Esophagus muscularis mucosa (tissue), 4 donors: ENCODE measurements at regions not wholly inside any gene's neighbourhood (a gene's known extent, or its start where the extent isn't known, plus 50 kb on each side); places are given as distances from the start of the nearest gene placed in this dataset.

Experiments used
- DNase-seq: peaks from one replicate; pipeline ENCODE4 v3.0.0-alpha.2; 2017; ENCODE audit errors: extremely low spot score
- H3K27ac ChIP-seq, 4 donors: fragments of 200-600 bp; sonication (generic); replicated peaks in 1 of 4; 1 replicate in 3 of 4; 2 replicates in 1 of 4; pipeline ENCODE4 v1.5.1; 2016 to 2019; ENCODE audit warnings: mild to moderate bottlenecking in 1 of 4
- H3K27me3 ChIP-seq, 4 donors: fragments of 200-600 bp; sonication (generic); one replicate each; pipeline versions ENCODE4 v1.5.1 to v1.6.0; 2016 to 2019
- H3K36me3 ChIP-seq, 4 donors: fragments of 200-600 bp; sonication (generic); one replicate each; pipeline ENCODE4 v1.5.1; 2016 to 2019
- H3K4me1 ChIP-seq, 4 donors: fragments of 200-600 bp; sonication (generic); one replicate each; pipeline ENCODE4 v1.5.1; 2016 to 2019
- H3K4me3 ChIP-seq, 4 donors: fragments of 200-600 bp; sonication (generic); 1 replicate in 2 of 4; 2 replicates in 2 of 4; pipeline ENCODE4 v1.5.1; 2016 to 2019; ENCODE audit warnings: mild to moderate bottlenecking in 4 of 4, moderate library complexity in 1 of 4
- H3K9me3 ChIP-seq, 4 donors: fragments of 200-600 bp; sonication (generic); 1 replicate in 3 of 4; 2 replicates in 1 of 4; pipeline ENCODE4 v1.5.1; 2016 to 2019
- EP300 ChIP-seq: sonication (generic); formaldehyde crosslinking; IDR thresholded peaks from one replicate; pipeline ENCODE4 v1.6.1; 2017; ENCODE audit warnings: antibody characterized with exemption
- POLR2A ChIP-seq: fragments of 450-650 bp; IDR thresholded peaks from one replicate; pipeline ENCODE4 v1.6.1; 2017; ENCODE audit warnings: antibody characterized with exemption, moderate library complexity, mild to moderate bottlenecking, low read depth
- POLR2AphosphoS5 ChIP-seq, 2 donors: sonication (generic); formaldehyde crosslinking; IDR thresholded peaks; one replicate each; pipeline ENCODE4 v1.6.1; 2017; ENCODE audit warnings: antibody characterized with exemption in 2 of 2
- WGBS: methylation state at CpG from one replicate; pipeline ENCODE4 v1.1.5; 2018; 5-methylcytosine and 5-hydroxymethylcytosine counted together
- intact Hi-C: fragments of 100-400 bp; cut with DNase I; formaldehyde crosslinking; loops from one replicate; pipeline ENCODE4 v1.15.1; 2023
- TF ChIP-seq, protein P1 (sequence below), 3 experiments: fragments of 200-600 bp in 2 of 3; fragments of 450-650 bp in 1 of 3; sonication (generic) in 2 of 3; IDR thresholded peaks; one replicate each; pipeline ENCODE4 v1.5.1; 2017 to 2019; ENCODE audit warnings: antibody characterized with exemption in 3 of 3, mild to moderate bottlenecking in 2 of 3, moderate library complexity in 1 of 3

DNA sequence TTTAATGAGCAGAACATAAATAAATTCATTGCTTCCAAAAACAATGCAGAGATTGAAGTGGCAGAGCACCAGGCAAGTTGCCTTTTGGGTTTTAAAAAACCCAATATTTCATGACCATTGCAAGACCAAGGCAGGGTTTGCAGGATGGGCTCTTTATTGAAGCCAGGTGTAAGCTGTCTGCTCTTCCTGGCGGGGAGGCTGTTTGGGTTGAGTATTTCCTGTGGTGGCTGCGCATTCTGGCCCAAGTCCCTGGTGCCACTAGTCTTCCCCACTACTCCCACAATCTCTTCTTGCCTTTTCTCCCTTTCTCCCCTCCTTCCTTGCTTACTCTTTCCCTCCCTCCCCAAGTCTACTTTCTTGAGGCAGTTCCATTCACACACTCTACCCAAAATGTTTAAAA lies 116.4 kb downstream of the AKAP11 start:
- H3K9me3 ChIP-seq: no peaks in the 10 kb centered on the region
- WGBS: 56% methylated on average over 2 of the region's 2 CpGs
- intact Hi-C loops: no loop called here
- TF ChIP-seq POLR2AphosphoS5 (IDR thresholded peaks at IDR 0.05): no peak
- TF ChIP-seq EP300: no peak
- TF ChIP-seq, protein P1, sequence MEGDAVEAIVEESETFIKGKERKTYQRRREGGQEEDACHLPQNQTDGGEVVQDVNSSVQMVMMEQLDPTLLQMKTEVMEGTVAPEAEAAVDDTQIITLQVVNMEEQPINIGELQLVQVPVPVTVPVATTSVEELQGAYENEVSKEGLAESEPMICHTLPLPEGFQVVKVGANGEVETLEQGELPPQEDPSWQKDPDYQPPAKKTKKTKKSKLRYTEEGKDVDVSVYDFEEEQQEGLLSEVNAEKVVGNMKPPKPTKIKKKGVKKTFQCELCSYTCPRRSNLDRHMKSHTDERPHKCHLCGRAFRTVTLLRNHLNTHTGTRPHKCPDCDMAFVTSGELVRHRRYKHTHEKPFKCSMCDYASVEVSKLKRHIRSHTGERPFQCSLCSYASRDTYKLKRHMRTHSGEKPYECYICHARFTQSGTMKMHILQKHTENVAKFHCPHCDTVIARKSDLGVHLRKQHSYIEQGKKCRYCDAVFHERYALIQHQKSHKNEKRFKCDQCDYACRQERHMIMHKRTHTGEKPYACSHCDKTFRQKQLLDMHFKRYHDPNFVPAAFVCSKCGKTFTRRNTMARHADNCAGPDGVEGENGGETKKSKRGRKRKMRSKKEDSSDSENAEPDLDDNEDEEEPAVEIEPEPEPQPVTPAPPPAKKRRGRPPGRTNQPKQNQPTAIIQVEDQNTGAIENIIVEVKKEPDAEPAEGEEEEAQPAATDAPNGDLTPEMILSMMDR (IDR thresholded peaks at IDR 0.05): no peak
- TF ChIP-seq POLR2A: no peak
- H3K4me1 ChIP-seq: no peaks in the 10 kb centered on the region
- H3K36me3 ChIP-seq: no peaks in the 10 kb centered on the region
- no peak overlapping the region for H3K27ac ChIP-seq
- no peaks in the 10 kb centered on the region for H3K27me3 ChIP-seq
- H3K4me3 ChIP-seq: no peak overlapping the region
- no peak for DNase-seq

DNA sequence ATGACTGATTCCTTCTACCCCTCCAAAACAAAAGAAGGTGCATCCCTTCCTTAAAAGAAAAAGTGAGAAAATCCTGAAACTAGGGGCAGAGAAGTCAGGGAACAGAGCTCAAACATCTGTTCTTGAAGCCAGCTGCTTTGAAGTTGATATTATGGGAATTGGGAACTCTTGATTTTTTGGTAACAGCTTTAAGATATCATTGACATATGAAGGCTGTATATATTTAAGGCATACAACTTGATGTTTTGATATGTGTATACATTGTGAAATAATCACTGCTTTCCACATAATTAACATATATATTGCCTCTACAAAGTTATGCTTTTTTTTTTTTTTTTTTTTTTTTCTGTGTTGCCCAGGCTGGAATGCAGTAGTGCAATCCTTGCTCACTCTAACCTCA lies 117.1 kb downstream of the AKAP11 start:
- intact Hi-C loops: no loop called here
- Histone ChIP-seq H3K27me3 (no peaks in the 10 kb centered on the region), H3K27ac (no peak overlapping the region), H3K4me3 (no peak overlapping the region), H3K9me3 (no peaks in the 10 kb centered on the region), H3K36me3 (no peaks in the 10 kb centered on the region), H3K4me1 (no peaks in the 10 kb centered on the region)
- TF ChIP-seq POLR2AphosphoS5 (IDR thresholded peaks at IDR 0.05): no peak
- no peak for TF ChIP-seq EP300
- TF ChIP-seq POLR2A: no peak
- TF ChIP-seq, protein P1 (IDR thresholded peaks at IDR 0.05): no peak
- DNase-seq: no peak

DNA sequence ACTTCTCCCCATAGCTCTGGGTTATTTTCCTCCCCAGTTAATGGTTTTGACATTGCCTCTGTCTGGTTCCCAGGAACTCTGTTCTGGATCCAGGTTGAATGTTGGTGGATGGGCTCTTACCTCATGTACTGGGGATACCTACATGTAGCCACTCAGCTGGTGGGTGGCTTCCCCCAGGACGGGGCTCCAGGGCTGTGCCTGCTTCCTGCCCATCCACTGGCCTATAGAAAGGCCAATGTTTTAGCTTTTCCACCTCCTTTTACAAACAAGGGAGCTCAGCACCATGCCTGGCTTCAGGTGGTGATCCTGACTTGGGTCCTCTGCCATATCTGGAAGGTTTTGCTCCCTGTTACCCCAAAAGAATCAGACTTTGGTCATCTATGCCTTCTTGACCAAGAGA lies 120.2 kb downstream of the AKAP11 start:
- no peaks in the 10 kb centered on the region for H3K27me3 ChIP-seq
- H3K4me1 ChIP-seq: no peaks in the 10 kb centered on the region
- intact Hi-C loops: no loop called here
- H3K36me3 ChIP-seq: no peaks in the 10 kb centered on the region
- no peaks in the 10 kb centered on the region for H3K9me3 ChIP-seq
- H3K4me3 ChIP-seq: no peak overlapping the region
- WGBS: 58% methylated on average over 1 of the region's 1 CpG
- no peak for DNase-seq
- H3K27ac ChIP-seq: no peak overlapping the region
- TF ChIP-seq EP300 (no peak), POLR2AphosphoS5 (IDR thresholded peaks at IDR 0.05) (no peak), POLR2A (no peak)
- TF ChIP-seq, protein P1 (IDR thresholded peaks at IDR 0.05): no peak

DNA sequence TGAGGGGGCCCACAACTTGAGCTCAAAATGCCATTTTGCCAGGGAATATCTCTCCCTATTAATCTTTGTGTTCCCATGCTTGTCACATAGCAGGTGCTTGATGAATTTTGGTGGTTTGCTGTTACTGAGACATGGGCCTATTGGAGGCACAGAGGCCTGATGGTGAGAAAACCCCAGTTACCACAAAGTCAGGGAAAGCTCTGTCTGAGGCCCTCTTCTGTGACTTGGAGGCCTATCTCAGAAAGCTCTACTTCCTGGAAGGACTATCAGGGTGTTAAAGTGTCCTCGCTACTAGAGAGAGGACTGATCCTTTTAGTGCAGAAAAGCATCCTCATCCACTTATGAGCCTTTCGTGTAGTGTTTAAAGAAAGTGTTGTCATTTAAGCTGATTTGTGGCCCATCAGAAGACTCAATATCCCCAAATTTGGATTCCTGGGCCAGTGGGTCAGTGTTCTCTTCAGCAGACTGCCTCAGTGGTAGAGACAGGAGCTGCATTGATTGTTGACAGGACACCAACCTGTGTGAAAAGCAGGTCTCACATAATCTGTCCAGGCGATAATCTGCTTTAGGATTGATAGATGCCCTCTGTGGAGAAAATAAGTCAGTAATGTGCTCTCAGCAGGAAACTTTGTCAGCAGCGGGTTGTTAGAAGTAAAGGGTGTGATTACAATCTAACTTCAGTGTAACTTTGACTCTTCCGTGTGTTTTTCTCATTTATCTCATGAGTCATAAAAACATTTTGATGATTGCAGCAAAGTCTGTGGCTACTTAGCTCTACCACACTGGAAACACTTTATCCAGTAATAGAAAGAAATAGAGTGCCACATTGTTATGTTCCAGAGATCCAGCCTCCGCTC lies 121.0 kb downstream of the AKAP11 start:
- Histone ChIP-seq H3K9me3 (no peaks in the 10 kb centered on the region), H3K4me1 (no peaks in the 10 kb centered on the region), H3K4me3 (no peak overlapping the region), H3K36me3 (no peaks in the 10 kb centered on the region), H3K27me3 (no peaks in the 10 kb centered on the region), H3K27ac (no peak overlapping the region)
- 86% methylated on average over 5 of the region's 6 CpGs for WGBS
- intact Hi-C loops: no loop called here
- TF ChIP-seq, protein P1 (IDR thresholded peaks at IDR 0.05): no peak
- no peak for TF ChIP-seq POLR2A
- no peak for TF ChIP-seq POLR2AphosphoS5 (IDR thresholded peaks at IDR 0.05)
- no peak for TF ChIP-seq EP300
- no peak for DNase-seq
